Naive thymus-derived CD8-positive, alpha-beta T cell (primary cell): ENCODE measurements at regions not wholly inside any gene's neighbourhood (a gene's known extent, or its start where the extent isn't known, plus 50 kb on each side); places are given as distances from the start of the nearest gene placed in this dataset.

ENCODE experiments used
- ATAC-seq, 2 donors: fragments of 150-1000 bp; cut with Tn5 transposase in 1 of 2; sonication (Bioruptor Pico), chemical (Tn5 transposase) in 1 of 2; 1 replicate in 1 of 2; 2 replicates in 1 of 2; pipeline ENCODE4 v1.10.0; 2021; ENCODE audit warnings: mild to moderate bottlenecking in 2 of 2, moderate library complexity in 2 of 2
- POLR2A ChIA-PET: fragments of 350-600 bp; sonication (Branson Sonifier 250); formaldehyde crosslinking; loops from one replicate; lab custom pipeline; 2021; ENCODE audit warnings: antibody characterized with exemption; lab: Charles Lee
- DNase-seq, 10 donors: peaks; one replicate each; pipeline versions ENCODE4 v3.0.0 to v3.0.0-alpha.2; 2020 to 2022
- H3K27ac Mint-ChIP-seq, 10 donors: one replicate each; pipeline ENCODE4 v1.8.0; 2020 to 2022; ENCODE audit warnings: mild to moderate bottlenecking in 10 of 10, mixed read lengths in 10 of 10, moderate library complexity in 4 of 10, inconsistent platforms in 1 of 10
- H3K27me3 Mint-ChIP-seq, 5 donors: one replicate each; pipeline ENCODE4 v1.8.0; 2021 to 2022; ENCODE audit warnings: mixed read lengths in 5 of 5
- H3K36me3 Mint-ChIP-seq, 3 donors: one replicate each; pipeline ENCODE4 v1.8.0; 2020 to 2022; ENCODE audit warnings: mixed read lengths in 3 of 3, mild to moderate bottlenecking in 2 of 3, inconsistent platforms in 1 of 3
- H3K4me1 Mint-ChIP-seq, 4 donors: one replicate each; pipeline ENCODE4 v1.8.0; 2021 to 2022; ENCODE audit warnings: mixed read lengths in 4 of 4
- H3K4me3 Mint-ChIP-seq, 10 donors: one replicate each; pipeline ENCODE4 v1.8.0; 2020 to 2022; ENCODE audit warnings: mild to moderate bottlenecking in 10 of 10, mixed read lengths in 10 of 10, moderate library complexity in 6 of 10, inconsistent platforms in 1 of 10
- H3K9me3 Mint-ChIP-seq, 9 donors: one replicate each; pipeline ENCODE4 v1.8.0; 2020 to 2022; ENCODE audit warnings: mixed read lengths in 9 of 9, mild to moderate bottlenecking in 3 of 9, inconsistent platforms in 1 of 9, moderate library complexity in 1 of 9

DNA sequence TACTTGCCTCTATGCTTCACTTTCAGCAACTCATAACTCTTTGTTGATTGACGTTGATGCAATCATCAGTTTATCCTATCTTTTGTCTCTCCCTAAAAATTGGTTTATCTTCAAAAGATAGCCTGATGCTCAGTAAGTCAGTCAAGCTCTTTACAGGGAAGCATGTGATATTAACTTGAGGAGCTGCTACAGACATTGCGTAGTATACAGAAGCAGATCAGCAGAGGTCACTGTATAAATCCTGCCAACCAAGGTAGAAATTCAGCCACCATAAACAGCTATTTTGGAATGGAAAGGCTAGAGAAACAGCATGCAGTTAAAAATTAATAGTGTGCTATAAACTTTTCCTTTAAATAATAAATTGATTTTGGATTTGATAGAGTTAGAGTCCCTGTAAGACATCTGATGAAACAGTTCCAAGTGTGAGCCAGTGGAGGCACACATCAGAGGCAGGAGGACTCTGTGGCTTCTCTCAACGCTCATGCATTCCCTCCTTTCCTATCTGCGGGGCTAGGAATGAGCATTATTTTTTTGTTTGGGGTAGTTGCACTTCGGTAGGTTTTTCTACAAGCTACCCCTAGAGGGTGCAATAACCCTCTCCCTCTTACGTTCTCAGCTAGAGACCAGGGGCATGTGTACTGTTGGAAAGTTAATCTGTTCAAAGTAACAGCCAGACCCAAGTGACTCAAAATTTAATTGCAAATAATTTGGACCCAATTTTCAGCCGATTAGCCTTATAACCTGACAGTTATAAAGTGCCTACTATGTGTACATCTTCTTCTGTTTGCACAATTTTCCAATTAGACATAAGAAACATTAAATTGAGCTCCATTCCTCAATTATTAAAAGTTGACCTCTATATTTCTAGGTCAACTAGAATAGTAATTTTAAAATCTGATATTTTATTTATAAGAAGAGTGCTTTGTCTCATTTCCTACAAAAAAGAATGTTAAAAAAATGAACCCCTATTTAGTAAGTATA is 647.7 kb upstream of the SOX9 start:
- H3K27me3 Mint-ChIP-seq: peaks cover 0 to 2% (median 0%) of the 10 kb centered on the region in 5 donors

GRCh38 chr17:71477356-71477755 is 643.5 kb upstream of the SOX9 start:
- no peak for ATAC-seq
- POLR2A ChIA-PET: no interaction called here
- H3K27ac Mint-ChIP-seq: no peak overlapping the region

More for the DNA sequence above, 647.7 kb upstream of the SOX9 start:
- ATAC-seq (no peak), DNase-seq (no peak)
- Mint-ChIP-seq H3K36me3 (no peaks in the 10 kb centered on the region), H3K27ac (no peak overlapping the region), H3K4me3 (no peak overlapping the region), H3K4me1 (no peaks in the 10 kb centered on the region), H3K9me3 (peaks cover 0 to 5% (median under 1%) of the 10 kb centered on the region in 9 donors)
- POLR2A ChIA-PET: no interaction called here

DNA sequence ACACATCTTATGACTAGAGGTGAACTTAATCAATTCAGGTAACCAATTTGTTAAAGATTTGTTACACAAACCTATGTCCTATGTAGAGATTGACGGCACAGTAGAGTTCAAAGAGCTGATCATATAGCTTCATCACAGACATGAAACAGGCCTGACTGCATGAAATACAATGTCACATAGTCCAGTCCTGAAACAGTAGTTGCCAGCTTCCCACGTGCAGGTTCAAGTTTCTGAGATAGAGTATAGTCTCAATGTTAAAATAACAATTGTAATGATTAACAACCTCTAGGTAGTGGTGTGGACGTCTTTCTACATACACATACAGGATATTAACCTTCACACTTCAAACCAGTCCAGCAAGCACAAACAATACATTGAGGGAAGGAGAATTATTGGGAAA is 640.7 kb upstream of the SOX9 start:
- ATAC-seq (no peak), DNase-seq (no peak)
- Mint-ChIP-seq H3K36me3 (no peaks in the 10 kb centered on the region), H3K27me3 (no peaks in the 10 kb centered on the region), H3K4me1 (no peaks in the 10 kb centered on the region), H3K9me3 (peaks cover 0 to 9% (median 4%) of the 10 kb centered on the region in 9 donors), H3K27ac (no peak overlapping the region), H3K4me3 (no peak overlapping the region)
- POLR2A ChIA-PET: no interaction called here

More at GRCh38 chr17:71477356-71477755, 643.5 kb upstream of the SOX9 start:
- H3K9me3 Mint-ChIP-seq: peaks cover 0 to 9% (median 3%) of the 10 kb centered on the region in 9 donors
- H3K4me1 Mint-ChIP-seq: no peaks in the 10 kb centered on the region
- H3K36me3 Mint-ChIP-seq: no peaks in the 10 kb centered on the region
- no peak for DNase-seq
- peaks cover 0 to 2% (median 0%) of the 10 kb centered on the region in 5 donors for H3K27me3 Mint-ChIP-seq
- no peak overlapping the region for H3K4me3 Mint-ChIP-seq

GRCh38 chr17:71482625-71483024 is 638.2 kb upstream of the SOX9 start:
- Mint-ChIP-seq H3K9me3 (peaks cover 0 to 9% (median 4%) of the 10 kb centered on the region in 9 donors), H3K27ac (no peak overlapping the region), H3K36me3 (no peaks in the 10 kb centered on the region), H3K4me1 (no peaks in the 10 kb centered on the region), H3K27me3 (no peaks in the 10 kb centered on the region), H3K4me3 (no peak overlapping the region)
- ATAC-seq (no peak), DNase-seq (no peak)
- POLR2A ChIA-PET: no interaction called here

DNA sequence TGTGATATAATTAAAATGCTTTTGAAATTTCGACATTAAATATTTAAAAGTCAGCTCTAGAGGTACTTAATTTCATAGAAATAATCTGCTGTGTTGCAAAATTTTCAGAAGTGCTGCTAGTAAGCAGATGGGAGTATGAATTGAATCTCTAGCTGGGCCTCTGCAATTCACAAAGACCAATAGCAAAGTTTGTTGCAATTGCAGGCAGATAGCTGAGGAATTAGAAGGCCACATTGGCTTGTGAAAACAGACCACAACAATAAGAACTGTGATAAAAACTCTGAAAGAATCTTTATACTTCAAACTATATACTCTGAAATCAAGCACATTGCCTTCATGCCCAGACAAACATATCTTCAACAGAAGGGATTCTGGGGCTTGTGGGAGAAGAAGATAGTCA is 636.3 kb upstream of the SOX9 start:
- Mint-ChIP-seq H3K27ac (no peak overlapping the region), H3K27me3 (no peaks in the 10 kb centered on the region), H3K36me3 (no peaks in the 10 kb centered on the region), H3K4me1 (no peaks in the 10 kb centered on the region), H3K9me3 (peaks cover 0 to 8% (median 0%) of the 10 kb centered on the region in 9 donors), H3K4me3 (no peak overlapping the region)
- ATAC-seq: no peak
- no peak for DNase-seq
- POLR2A ChIA-PET: no interaction called here

GRCh38 chr17:71485426-71485825 is 635.4 kb upstream of the SOX9 start:
- H3K27ac Mint-ChIP-seq: no peak overlapping the region
- ATAC-seq: no peak
- H3K4me3 Mint-ChIP-seq: no peak overlapping the region
- no peaks in the 10 kb centered on the region for H3K4me1 Mint-ChIP-seq
- DNase-seq: no peak
- H3K27me3 Mint-ChIP-seq: no peaks in the 10 kb centered on the region
- peaks cover 0 to 8% (median 0%) of the 10 kb centered on the region in 9 donors for H3K9me3 Mint-ChIP-seq
- H3K36me3 Mint-ChIP-seq: no peaks in the 10 kb centered on the region
- POLR2A ChIA-PET: no interaction called here

GRCh38 chr17:71486261-71486660 is 634.6 kb upstream of the SOX9 start:
- H3K4me3 Mint-ChIP-seq: no peak overlapping the region
- H3K36me3 Mint-ChIP-seq: no peaks in the 10 kb centered on the region
- H3K27me3 Mint-ChIP-seq: no peaks in the 10 kb centered on the region
- ATAC-seq: no peak
- H3K4me1 Mint-ChIP-seq: no peaks in the 10 kb centered on the region
- H3K27ac Mint-ChIP-seq: no peak overlapping the region
- no peak for DNase-seq
- POLR2A ChIA-PET: no interaction called here
- H3K9me3 Mint-ChIP-seq: peaks cover 0 to 8% (median 0%) of the 10 kb centered on the region in 9 donors

- H3K27me3 Mint-ChIP-seq: peaks cover 0 to 2% (median 0%) of the 10 kb centered on the region in 5 donors
- no peak for ATAC-seq
Observed at GRCh38 chr17:71488851-71489250, 632.0 kb upstream of the SOX9 start.

GRCh38 chr17:71494062-71494855 is 626.6 kb upstream of the SOX9 start:
- POLR2A ChIA-PET: no interaction called here
- H3K4me1 Mint-ChIP-seq: no peaks in the 10 kb centered on the region
- peaks cover 0 to 5% (median 0%) of the 10 kb centered on the region in 9 donors for H3K9me3 Mint-ChIP-seq
- ATAC-seq: no peak
- H3K36me3 Mint-ChIP-seq: no peaks in the 10 kb centered on the region
- no peak for DNase-seq
- no peak overlapping the region for H3K27ac Mint-ChIP-seq
- no peak overlapping the region for H3K4me3 Mint-ChIP-seq
- H3K27me3 Mint-ChIP-seq: peaks cover 0 to 2% (median 0%) of the 10 kb centered on the region in 5 donors

More at GRCh38 chr17:71488851-71489250, 632.0 kb upstream of the SOX9 start:
- no peak overlapping the region for H3K4me3 Mint-ChIP-seq
- peaks cover 0 to 7% (median 0%) of the 10 kb centered on the region in 9 donors for H3K9me3 Mint-ChIP-seq
- no peak for DNase-seq
- no peaks in the 10 kb centered on the region for H3K36me3 Mint-ChIP-seq
- no peaks in the 10 kb centered on the region for H3K4me1 Mint-ChIP-seq
- no peak overlapping the region for H3K27ac Mint-ChIP-seq
- POLR2A ChIA-PET: no interaction called here

- H3K36me3 Mint-ChIP-seq: no peaks in the 10 kb centered on the region
- peaks cover 0 to 2% (median 0%) of the 10 kb centered on the region in 5 donors for H3K27me3 Mint-ChIP-seq
- H3K9me3 Mint-ChIP-seq: peaks cover 0 to 5% (median 0%) of the 10 kb centered on the region in 9 donors
- no peak overlapping the region for H3K4me3 Mint-ChIP-seq
- H3K27ac Mint-ChIP-seq: no peak overlapping the region
- ATAC-seq (no peak), DNase-seq (no peak)
- H3K4me1 Mint-ChIP-seq: no peaks in the 10 kb centered on the region
- POLR2A ChIA-PET: no interaction called here
Observed at GRCh38 chr17:71495420-71495819, 625.4 kb upstream of the SOX9 start.

DNA sequence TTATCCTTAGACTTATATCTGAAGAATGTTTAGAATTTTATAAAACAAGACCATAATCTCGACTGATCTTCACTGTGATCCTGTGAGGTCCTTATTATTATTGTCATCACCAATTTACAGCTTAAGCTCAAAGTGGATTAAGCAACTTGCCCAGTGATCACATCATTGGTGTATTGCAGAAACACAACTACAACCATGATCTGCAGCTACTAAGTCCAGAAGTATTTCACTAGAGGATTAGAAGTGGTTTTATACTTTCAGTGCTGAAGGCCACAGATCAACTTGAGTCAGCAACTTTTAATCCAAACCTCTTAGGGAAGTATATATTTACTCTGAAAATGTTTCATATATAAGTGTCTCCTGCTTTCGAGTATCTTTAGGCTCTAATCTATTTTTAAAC is 624.3 kb upstream of the SOX9 start:
- peaks cover 0 to 2% (median 0%) of the 10 kb centered on the region in 5 donors for H3K27me3 Mint-ChIP-seq

GRCh38 chr17:71500761-71501555 is 619.9 kb upstream of the SOX9 start:
- Mint-ChIP-seq H3K4me3 (no peak overlapping the region), H3K9me3 (peaks cover 0 to 5% (median 2%) of the 10 kb centered on the region in 9 donors), H3K27me3 (no peaks in the 10 kb centered on the region), H3K4me1 (no peaks in the 10 kb centered on the region), H3K27ac (no peak overlapping the region), H3K36me3 (no peaks in the 10 kb centered on the region)
- DNase-seq (no peak), ATAC-seq (no peak)
- POLR2A ChIA-PET: no interaction called here

More for the DNA sequence above, 624.3 kb upstream of the SOX9 start:
- Mint-ChIP-seq H3K9me3 (peaks cover 0 to 5% (median 0%) of the 10 kb centered on the region in 9 donors), H3K4me1 (no peaks in the 10 kb centered on the region), H3K36me3 (no peaks in the 10 kb centered on the region), H3K27ac (no peak overlapping the region), H3K4me3 (no peak overlapping the region)
- DNase-seq: no peak
- ATAC-seq: no peak
- POLR2A ChIA-PET: no interaction called here
